Omental fat pad (tissue), 3 donors: ENCODE measurements at regions not wholly inside any gene's neighbourhood (a gene's known extent, or its start where the extent isn't known, plus 50 kb on each side); places are given as distances from the start of the nearest gene placed in this dataset.

Experiments
- ATAC-seq: fragments of 150-250 bp; one replicate; pipeline ENCODE4 v1.9.1; 2016; ENCODE audit warnings: mild to moderate bottlenecking, moderate library complexity; ENCODE audit not compliant: low FRiP score
- DNase-seq: peaks from one replicate; pipeline ENCODE4 v3.0.0-alpha.2; 2019; ENCODE audit warnings: low spot score
- TF ChIP-seq, protein P1 (sequence below), 3 donors: fragments of 450-650 bp; IDR thresholded peaks; one replicate each; pipeline ENCODE4 v1.5.1; 2016 to 2017; ENCODE audit warnings: antibody characterized with exemption in 3 of 3, mild to moderate bottlenecking in 3 of 3, moderate library complexity in 2 of 3

DNA sequence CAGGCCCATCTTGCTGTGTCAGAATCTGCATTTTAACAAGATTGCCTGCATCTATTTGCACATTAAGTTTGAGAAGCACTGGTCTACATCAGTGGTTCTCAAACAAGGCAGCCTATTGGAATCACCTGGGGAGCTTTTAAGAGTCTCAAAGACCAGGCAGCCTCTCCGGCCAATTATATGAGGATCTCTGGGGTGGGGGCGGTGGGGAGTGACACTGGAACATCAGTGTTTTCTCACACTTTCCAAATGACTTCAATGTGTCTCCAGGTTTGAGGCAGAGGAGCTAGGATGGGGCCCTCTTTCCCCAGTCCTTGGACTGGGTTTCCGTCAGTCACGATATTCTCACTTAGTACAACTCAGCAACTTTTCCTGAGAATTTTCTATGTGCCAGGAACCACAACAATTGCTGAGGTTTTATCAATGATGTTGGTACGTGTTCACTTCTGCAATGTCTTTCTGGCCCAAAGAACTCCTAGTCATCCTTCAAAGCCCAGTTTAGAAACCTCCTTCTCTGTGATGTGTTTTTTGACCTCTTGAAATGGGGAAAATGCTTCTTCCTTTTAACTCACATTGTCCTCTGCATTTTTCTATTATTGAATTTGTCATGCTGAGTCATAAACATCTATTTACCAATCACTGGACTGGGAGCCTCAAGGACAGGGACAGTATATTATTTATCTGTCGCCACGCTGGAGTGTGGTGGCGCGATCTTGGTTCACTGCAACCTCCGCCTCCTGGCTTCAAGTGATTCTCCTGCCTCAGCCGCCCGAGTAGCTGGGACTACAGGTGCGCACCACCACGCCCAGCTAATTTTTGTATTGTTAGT lies 130.9 kb downstream of the MYCN start:
- DNase-seq (no peak), ATAC-seq (no peak)
- TF ChIP-seq, protein P1, sequence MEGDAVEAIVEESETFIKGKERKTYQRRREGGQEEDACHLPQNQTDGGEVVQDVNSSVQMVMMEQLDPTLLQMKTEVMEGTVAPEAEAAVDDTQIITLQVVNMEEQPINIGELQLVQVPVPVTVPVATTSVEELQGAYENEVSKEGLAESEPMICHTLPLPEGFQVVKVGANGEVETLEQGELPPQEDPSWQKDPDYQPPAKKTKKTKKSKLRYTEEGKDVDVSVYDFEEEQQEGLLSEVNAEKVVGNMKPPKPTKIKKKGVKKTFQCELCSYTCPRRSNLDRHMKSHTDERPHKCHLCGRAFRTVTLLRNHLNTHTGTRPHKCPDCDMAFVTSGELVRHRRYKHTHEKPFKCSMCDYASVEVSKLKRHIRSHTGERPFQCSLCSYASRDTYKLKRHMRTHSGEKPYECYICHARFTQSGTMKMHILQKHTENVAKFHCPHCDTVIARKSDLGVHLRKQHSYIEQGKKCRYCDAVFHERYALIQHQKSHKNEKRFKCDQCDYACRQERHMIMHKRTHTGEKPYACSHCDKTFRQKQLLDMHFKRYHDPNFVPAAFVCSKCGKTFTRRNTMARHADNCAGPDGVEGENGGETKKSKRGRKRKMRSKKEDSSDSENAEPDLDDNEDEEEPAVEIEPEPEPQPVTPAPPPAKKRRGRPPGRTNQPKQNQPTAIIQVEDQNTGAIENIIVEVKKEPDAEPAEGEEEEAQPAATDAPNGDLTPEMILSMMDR (IDR thresholded peaks at IDR 0.05) = no peak

DNA sequence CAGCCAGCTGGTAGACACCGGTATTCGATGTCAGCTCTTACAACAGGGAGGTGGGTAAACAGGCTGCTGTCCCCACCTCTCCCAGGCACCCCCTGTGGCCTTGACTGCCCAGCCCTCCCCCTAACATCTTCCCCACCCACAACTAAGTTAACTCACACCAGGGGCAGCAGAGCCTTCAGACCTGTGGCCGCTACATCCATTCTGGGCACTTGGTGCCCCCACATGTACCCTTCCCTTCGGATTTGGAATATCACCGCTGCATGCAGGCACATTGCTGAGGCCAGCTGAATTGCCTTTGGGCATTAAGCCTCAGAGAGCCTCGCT lies 130.3 kb downstream of the MYCN start:
- no peak for ATAC-seq
- DNase-seq = no peak
- TF ChIP-seq, protein P1 (IDR thresholded peaks at IDR 0.05) = no peak

DNA sequence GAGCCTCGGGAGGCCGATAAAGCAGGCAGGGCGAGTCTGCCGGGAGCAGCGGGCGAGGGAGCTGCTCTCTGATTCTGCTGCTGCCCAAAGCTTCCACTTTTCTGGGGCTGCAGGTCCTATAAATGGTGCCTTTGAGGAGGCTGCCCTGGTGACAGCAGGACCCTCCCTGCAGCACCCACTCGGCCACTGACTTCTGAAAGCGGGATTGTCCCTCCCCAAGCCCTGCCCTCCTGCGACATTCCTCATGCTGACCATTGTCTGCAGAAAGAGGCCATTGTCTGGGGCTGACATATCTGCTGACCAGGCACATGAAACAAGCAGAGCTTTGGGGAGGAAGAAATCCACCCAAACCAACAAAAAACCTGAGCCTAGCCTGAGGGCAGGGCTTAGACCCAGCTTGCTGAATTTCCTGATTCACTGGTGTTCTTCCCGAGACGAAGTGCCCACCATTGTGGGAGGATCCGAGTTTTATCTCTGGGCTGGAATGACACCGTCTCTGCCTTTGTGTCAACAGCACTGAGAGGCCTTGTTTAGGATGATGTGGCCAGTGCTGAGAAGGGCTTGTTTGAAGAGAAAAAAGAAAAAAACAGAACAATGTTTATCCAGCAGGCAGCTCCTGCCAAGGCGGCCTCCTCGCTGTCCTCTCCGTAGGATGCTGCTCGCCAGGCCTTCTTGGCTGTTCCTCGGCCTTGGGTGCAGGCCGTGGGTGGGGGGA lies 129.7 kb downstream of the MYCN start:
- TF ChIP-seq, protein P1 (IDR thresholded peaks at IDR 0.05) = no peak
- DNase-seq (no peak), ATAC-seq (no peak)

DNA sequence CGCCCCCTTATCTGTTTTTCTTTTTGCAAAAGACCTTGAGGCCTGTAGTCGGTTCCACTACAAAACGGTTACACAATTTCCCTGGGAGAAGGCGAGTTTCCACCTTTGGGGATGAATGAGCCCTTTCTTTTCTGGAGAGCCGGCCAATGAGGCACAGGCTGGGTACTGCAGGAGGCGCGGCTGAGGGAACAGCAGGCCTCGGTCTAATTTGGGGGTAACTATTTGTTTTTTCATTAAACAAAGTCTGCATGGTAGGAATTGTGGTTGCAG lies 129.2 kb downstream of the MYCN start:
- TF ChIP-seq, protein P1 (IDR thresholded peaks at IDR 0.05) = no peak
- no peak for ATAC-seq
- no peak for DNase-seq

DNA sequence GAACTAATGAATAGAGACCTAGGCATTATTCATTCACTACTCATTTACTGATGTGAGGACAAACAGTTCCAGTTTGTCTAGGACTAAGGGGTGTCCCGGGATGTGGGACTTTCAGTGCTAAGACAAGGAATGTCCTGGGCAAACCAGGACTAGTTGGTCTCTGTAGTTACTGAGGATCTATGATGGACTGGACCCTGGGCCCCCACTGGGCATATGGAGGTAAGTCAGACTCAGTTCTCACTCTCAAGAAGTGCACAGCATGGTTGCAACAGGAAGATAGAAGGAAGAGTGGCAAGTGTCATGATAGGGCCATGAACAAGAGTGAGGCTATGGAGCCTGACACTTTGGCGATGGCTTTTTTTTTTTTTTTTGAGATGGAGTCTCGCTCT lies 128.2 kb downstream of the MYCN start:
- TF ChIP-seq, protein P1 (IDR thresholded peaks at IDR 0.05) = no peak
- ATAC-seq (no peak), DNase-seq (no peak)

DNA sequence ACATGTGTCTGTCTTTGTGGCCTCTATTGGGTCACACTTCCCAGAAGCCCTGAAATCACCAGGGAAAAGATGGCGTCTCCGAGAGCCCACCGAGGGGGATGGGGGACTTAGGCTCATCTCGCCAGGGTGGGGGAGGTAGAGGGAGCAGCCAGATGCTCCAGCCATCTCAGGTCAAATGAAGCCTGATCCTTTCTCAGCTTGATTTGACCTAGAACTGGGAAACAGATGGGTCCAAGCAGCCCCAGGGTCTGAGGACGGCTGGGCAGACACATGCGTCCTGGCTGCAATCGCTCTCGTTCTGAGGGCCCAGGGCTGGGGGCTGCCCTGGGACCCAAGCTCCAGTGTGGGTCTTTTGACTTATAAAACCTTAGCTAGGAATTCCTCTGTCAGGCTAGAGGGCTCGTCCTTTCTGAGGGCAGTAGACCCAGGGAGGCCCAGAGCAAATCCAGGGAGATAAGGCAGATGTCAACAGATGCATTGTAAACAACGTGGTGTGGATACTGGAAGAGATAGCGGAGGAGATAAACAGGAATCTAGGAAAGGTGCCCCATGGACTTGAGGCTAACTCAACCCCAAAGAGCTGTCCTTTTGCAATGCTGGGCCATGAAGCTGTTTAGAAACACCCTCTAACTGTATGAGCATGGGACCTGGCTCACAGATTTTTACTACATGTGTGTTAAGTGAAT lies 127.7 kb downstream of the MYCN start:
- TF ChIP-seq, protein P1 (IDR thresholded peaks at IDR 0.05) = no peak

More for the DNA sequence above, 127.7 kb downstream of the MYCN start:
- ATAC-seq (no peak), DNase-seq (no peak)
